ENCODE measurements at regions not wholly inside any gene's neighbourhood (a gene's known extent, or its start where the extent isn't known, plus 50 kb on each side); places are given as distances from the start of the nearest gene placed in this dataset.

- peak; percentile 34 for DNase-seq (ENCODE audit: low read depth)
These were observed 147.9 kb downstream of the VEGFA start for GRCh38 chr6:43917878-43918382.

GRCh38 chr6:43916924-43917877, 147.2 kb downstream of the VEGFA start:
- DNase-seq (ENCODE audit: low read depth), result peak; percentile 80

GRCh38 chr6:43915986-43916923, 146.2 kb downstream of the VEGFA start:
- DNase-seq (ENCODE audit: low read depth), result peak; percentile 21

- no peak for DNase-seq (ENCODE audit: low read depth)
These were observed 145.3 kb downstream of the VEGFA start for GRCh38 chr6:43915208-43915869.

- DNase-seq (ENCODE audit: low read depth), result no peak
These were observed 144.5 kb downstream of the VEGFA start for GRCh38 chr6:43914272-43915147.

- DNase-seq (ENCODE audit: low read depth), result no peak
These were observed 143.6 kb downstream of the VEGFA start for GRCh38 chr6:43913375-43914271.

- no peak for DNase-seq (ENCODE audit: low read depth)
These were observed 142.8 kb downstream of the VEGFA start for GRCh38 chr6:43912598-43913371.

GRCh38 chr6:43912116-43912577, 142.1 kb downstream of the VEGFA start:
- no peak for DNase-seq (ENCODE audit: low read depth)

GRCh38 chr6:43911354-43912115, 141.5 kb downstream of the VEGFA start:
- DNase-seq (ENCODE audit: low read depth), result no peak

GRCh38 chr6:43910638-43911353, 140.8 kb downstream of the VEGFA start:
- peak; percentile 93 for DNase-seq (ENCODE audit: low read depth)

GRCh38 chr6:43910149-43910637, 140.2 kb downstream of the VEGFA start:
- DNase-seq (ENCODE audit: low read depth), result no peak

- DNase-seq (ENCODE audit: low read depth), result no peak
These were observed 139.6 kb downstream of the VEGFA start for GRCh38 chr6:43909474-43910148.

- no peak for DNase-seq (ENCODE audit: low read depth)
These were observed 137.9 kb downstream of the VEGFA start for GRCh38 chr6:43907789-43908472.

GRCh38 chr6:43907312-43907711, 137.3 kb downstream of the VEGFA start:
- no peak for DNase-seq (ENCODE audit: low read depth)

- DNase-seq (ENCODE audit: low read depth), result no peak
These were observed 134.5 kb downstream of the VEGFA start for GRCh38 chr6:43904311-43905123.
